ENCODE measurements at regions not wholly inside any gene's neighbourhood (a gene's known extent, or its start where the extent isn't known, plus 50 kb on each side); places are given as distances from the start of the nearest gene placed in this dataset.
A peak's percentile ranks its signal among the peaks of the same experiment; 100 is the strongest.

DNA sequence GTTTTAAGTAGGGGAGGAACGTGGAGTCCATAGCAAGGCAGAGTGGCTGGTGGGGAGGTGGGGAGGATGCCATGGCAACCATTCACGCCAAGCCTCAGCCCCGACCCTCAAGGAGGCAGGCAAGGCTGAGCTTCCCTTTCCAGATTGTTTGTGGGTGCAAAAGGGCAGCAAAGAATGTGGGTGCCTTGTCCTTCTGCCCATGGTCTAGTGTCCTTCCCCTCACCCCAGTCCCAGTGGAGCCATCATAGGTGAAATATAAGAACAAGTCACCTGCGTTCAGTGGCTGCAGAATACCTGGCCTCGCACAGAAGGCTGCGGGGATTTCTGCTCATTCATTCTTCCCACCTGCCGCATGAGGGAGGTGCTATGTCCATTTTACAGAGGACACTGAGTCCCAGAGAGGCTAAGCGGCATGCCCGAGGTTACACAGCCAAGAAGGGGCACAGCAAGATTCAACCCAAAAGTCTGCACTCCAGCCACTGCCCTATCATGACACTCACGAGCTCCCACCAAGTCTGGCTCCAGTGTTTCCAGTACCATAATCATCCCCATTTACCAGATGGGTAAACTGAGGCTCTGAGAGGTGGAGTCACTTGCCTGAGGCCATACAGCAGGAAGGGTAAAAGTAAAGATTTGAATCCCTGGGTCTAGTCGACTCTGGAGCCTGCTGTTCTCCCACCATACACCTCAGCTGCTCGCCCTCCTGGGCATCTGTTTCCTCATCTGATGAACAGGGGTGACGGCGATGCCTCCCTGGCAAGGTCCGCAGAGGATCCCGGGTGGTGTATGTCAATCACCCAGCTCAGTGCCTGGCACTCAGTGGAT is 100.8 kb downstream of the CEBPB start:
- H4K20me1 ChIP-seq = peaks cover 23% of the 10 kb centered on the region
- no peaks in the 10 kb centered on the region for H3K36me3 ChIP-seq
- H3K9me3 ChIP-seq = no peaks in the 10 kb centered on the region
- no peak overlapping the region for H3K9ac ChIP-seq
- no peak overlapping the region for H3K4me3 ChIP-seq
- no peak overlapping the region for H3K4me2 ChIP-seq
- no peak overlapping the region for H3K27ac ChIP-seq
- H3K4me1 ChIP-seq = peaks cover 27% of the 10 kb centered on the region
- no peak for TF ChIP-seq Cebpa-rat (IDR thresholded peaks at IDR 0.05)
- no peaks in the 10 kb centered on the region; the same call in 1 of the 2 replicates for H3K27me3 ChIP-seq

GRCh38 chr20:50292079-50292590 is 101.5 kb downstream of the CEBPB start:
- no peak overlapping the region for H3K27ac ChIP-seq
- H3K9me3 ChIP-seq = no peaks in the 10 kb centered on the region
- H3K36me3 ChIP-seq = no peaks in the 10 kb centered on the region
- H3K27me3 ChIP-seq = no peaks in the 10 kb centered on the region
- H4K20me1 ChIP-seq = peaks cover 26% of the 10 kb centered on the region; the same call in 1 of the 2 replicates
- H3K4me1 ChIP-seq = peaks cover 31% of the 10 kb centered on the region
- no peak overlapping the region for H3K9ac ChIP-seq
- no peak for TF ChIP-seq Cebpa-rat (IDR thresholded peaks at IDR 0.05)
- no peak overlapping the region for H3K4me2 ChIP-seq
- no peak overlapping the region for H3K4me3 ChIP-seq

GRCh38 chr20:50292591-50293283 is 102.1 kb downstream of the CEBPB start:
- Histone ChIP-seq H3K36me3 (no peaks in the 10 kb centered on the region), H3K27ac (no peak overlapping the region), H3K4me2 (no peak overlapping the region), H3K4me1 (peaks cover 37% of the 10 kb centered on the region), H4K20me1 (peaks cover 32% of the 10 kb centered on the region; the same call in 1 of the 2 replicates), H3K27me3 (no peaks in the 10 kb centered on the region), H3K9ac (no peak overlapping the region), H3K9me3 (no peaks in the 10 kb centered on the region), H3K4me3 (no peak overlapping the region)
- no peak for TF ChIP-seq Cebpa-rat (IDR thresholded peaks at IDR 0.05)

GRCh38 chr20:50293284-50294139 is 102.9 kb downstream of the CEBPB start:
- Histone ChIP-seq H3K27ac (no peak overlapping the region), H4K20me1 (peaks cover 34% of the 10 kb centered on the region; the same call in 1 of the 2 replicates), H3K4me1 (peaks cover 44% of the 10 kb centered on the region), H3K4me2 (no peak overlapping the region), H3K27me3 (no peaks in the 10 kb centered on the region), H3K9me3 (no peaks in the 10 kb centered on the region), H3K4me3 (no peak overlapping the region), H3K9ac (no peak overlapping the region), H3K36me3 (no peaks in the 10 kb centered on the region)
- no peak for TF ChIP-seq Cebpa-rat (IDR thresholded peaks at IDR 0.05)

- H3K4me1 ChIP-seq = peaks cover 50% of the 10 kb centered on the region
- no peak overlapping the region for H3K9ac ChIP-seq
- no peak overlapping the region for H3K27ac ChIP-seq
- no peaks in the 10 kb centered on the region for H3K36me3 ChIP-seq
- H3K27me3 ChIP-seq = no peaks in the 10 kb centered on the region
- H3K4me2 ChIP-seq = no peak overlapping the region; the same call in 1 of the 2 replicates
- no peak overlapping the region for H3K4me3 ChIP-seq
- H4K20me1 ChIP-seq = peaks cover 39% of the 10 kb centered on the region; the same call in 1 of the 2 replicates
- no peak for TF ChIP-seq Cebpa-rat (IDR thresholded peaks at IDR 0.05)
- H3K9me3 ChIP-seq = no peaks in the 10 kb centered on the region
Observed at GRCh38 chr20:50294164-50295088, 103.8 kb downstream of the CEBPB start.

- TF ChIP-seq Cebpa-rat (IDR thresholded peaks at IDR 0.05) = no peak
- Histone ChIP-seq H3K27ac (no peak overlapping the region), H3K36me3 (no peaks in the 10 kb centered on the region), H3K9ac (no peak overlapping the region), H3K4me1 (peaks cover 50% of the 10 kb centered on the region), H3K4me2 (peak overlapping the region; percentile 79), H3K4me3 (no peak overlapping the region), H4K20me1 (peaks cover 39% of the 10 kb centered on the region; the same call in 1 of the 2 replicates), H3K9me3 (no peaks in the 10 kb centered on the region), H3K27me3 (0 out of 2 replicates have a peak, but pooled peaks cover 3% of the 10 kb centered on the region)
Observed at GRCh38 chr20:50295345-50295744, 104.7 kb downstream of the CEBPB start.

- no peaks in the 10 kb centered on the region for H3K36me3 ChIP-seq
- H3K4me2 ChIP-seq = peak overlapping the region; percentile 79
- H3K9ac ChIP-seq = no peak overlapping the region
- H3K4me3 ChIP-seq = no peak overlapping the region
- H3K27ac ChIP-seq = no peak overlapping the region
- TF ChIP-seq Cebpa-rat (IDR thresholded peaks at IDR 0.05) = no peak
- H3K4me1 ChIP-seq = peaks cover 50% of the 10 kb centered on the region
- H4K20me1 ChIP-seq = peaks cover 39% of the 10 kb centered on the region; the same call in 1 of the 2 replicates
- no peaks in the 10 kb centered on the region for H3K9me3 ChIP-seq
- H3K27me3 ChIP-seq = 0 out of 2 replicates have a peak, but pooled peaks cover 3% of the 10 kb centered on the region
Observed at GRCh38 chr20:50295762-50296449, 105.3 kb downstream of the CEBPB start.
